ENCODE measurements at regions not wholly inside any gene's neighbourhood (a gene's known extent, or its start where the extent isn't known, plus 50 kb on each side); places are given as distances from the start of the nearest gene placed in this dataset.
A peak's percentile ranks its signal among the peaks of the same experiment; 100 is the strongest.

DNA sequence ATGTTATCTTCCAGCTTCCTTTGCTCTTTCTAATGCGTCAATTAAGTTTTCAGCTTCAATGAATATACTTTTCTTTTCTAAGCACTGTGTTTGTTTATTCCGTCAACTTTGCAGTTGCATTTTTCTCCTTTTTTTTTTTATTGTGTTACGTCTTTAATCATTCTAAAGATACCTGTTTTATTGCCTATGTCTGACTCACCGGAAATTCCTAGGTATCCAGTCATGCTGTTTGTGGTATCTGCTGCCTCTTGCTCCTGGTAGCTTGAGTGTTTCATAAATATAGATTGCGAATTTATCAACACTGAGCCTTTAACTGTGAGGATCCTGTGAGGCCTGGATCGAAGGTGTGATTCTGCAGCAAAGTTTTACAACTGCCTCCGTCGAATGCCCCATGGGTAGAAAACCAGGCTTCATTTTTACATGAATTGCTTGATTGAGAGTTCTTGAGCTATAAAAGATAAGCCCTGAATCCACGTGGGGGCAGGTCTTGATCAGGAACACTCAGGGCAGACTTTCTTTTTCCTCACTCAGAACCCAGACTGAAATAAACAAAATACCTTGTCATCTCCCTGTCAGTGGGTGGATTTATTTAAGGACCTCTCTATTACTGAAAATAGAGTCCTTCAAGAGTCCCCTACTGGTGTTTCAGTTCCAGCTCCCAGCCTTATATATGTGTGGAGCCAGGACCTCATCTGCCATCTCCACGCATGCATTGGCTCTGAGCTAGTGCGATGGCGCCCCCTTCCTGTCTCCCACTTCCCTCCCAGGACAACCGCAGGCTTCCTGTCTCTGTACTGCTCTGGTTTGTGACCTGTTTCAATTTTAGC is 60.1 kb upstream of the LRRC1 start:
- no peak overlapping the region for H3K9ac ChIP-seq (ENCODE audit: low read depth, low read length, poor library complexity)
- H3K36me3 ChIP-seq (replicated peaks in 1 of 2; ENCODE audit: control insufficient read depth in 2 of 2, insufficient read depth in 2 of 2, low read length in 2 of 2): no peaks in the 10 kb centered on the region
- no peak overlapping the region for H2AFZ ChIP-seq (ENCODE audit: low read length)
- H2BK15ac ChIP-seq (ENCODE audit: low read length): no peak overlapping the region
- H4K91ac ChIP-seq (ENCODE audit: low read depth, low read length, poor library complexity): no peak overlapping the region
- H3K4me3 ChIP-seq (ENCODE audit: low read length in 2 of 2): no peak overlapping the region
- no peak overlapping the region for H3K14ac ChIP-seq (ENCODE audit: low read length)
- no peak overlapping the region for H3K4ac ChIP-seq (ENCODE audit: low read length)
- no peak overlapping the region for H3K27ac ChIP-seq (replicated peaks; ENCODE audit: low read length)
- WGBS, 2 donors (ENCODE audit: extremely low coverage in 2 of 2, insufficient read length in 2 of 2, insufficient replicate concordance in 1 of 2): no CpG with 5 or more reads among the region's 13 CpGs
- no peak overlapping the region for H2BK12ac ChIP-seq (ENCODE audit: low read length)
- no peak overlapping the region for H2BK120ac ChIP-seq (ENCODE audit: low read depth, low read length)
- no peak for DNase-seq (ENCODE audit: low spot score)
- H2BK5ac ChIP-seq (ENCODE audit: low read length): no peak overlapping the region
- no peaks in the 10 kb centered on the region for H3K9me3 ChIP-seq (replicated peaks in 1 of 2; ENCODE audit: control insufficient read depth in 2 of 2, insufficient read depth in 1 of 2, low read depth in 1 of 2, low read length in 2 of 2)
- no peak overlapping the region for H3K4me2 ChIP-seq (ENCODE audit: insufficient read depth, low read length, poor library complexity, severe bottlenecking)
- peaks cover 0 to 7% of the 10 kb centered on the region in 2 donors for H3K4me1 ChIP-seq (ENCODE audit: control insufficient read depth in 2 of 2, insufficient read depth in 1 of 2, low read depth in 1 of 2, low read length in 2 of 2)
- H3K18ac ChIP-seq (ENCODE audit: low read length): no peak overlapping the region
- no peaks in the 10 kb centered on the region for H3K27me3 ChIP-seq (ENCODE audit: control insufficient read depth in 3 of 3, insufficient read depth in 3 of 3, low read depth in 1 of 3, low read length in 3 of 3)
- no peaks in the 10 kb centered on the region for H3K79me1 ChIP-seq (ENCODE audit: low read depth, low read length)
- H2AK5ac ChIP-seq (ENCODE audit: low read depth, low read length): no peak overlapping the region
- no peak overlapping the region for H4K8ac ChIP-seq (ENCODE audit: low read depth, low read length)
- no peak overlapping the region for H3K23ac ChIP-seq (ENCODE audit: low read depth, low read length, poor library complexity)

DNA sequence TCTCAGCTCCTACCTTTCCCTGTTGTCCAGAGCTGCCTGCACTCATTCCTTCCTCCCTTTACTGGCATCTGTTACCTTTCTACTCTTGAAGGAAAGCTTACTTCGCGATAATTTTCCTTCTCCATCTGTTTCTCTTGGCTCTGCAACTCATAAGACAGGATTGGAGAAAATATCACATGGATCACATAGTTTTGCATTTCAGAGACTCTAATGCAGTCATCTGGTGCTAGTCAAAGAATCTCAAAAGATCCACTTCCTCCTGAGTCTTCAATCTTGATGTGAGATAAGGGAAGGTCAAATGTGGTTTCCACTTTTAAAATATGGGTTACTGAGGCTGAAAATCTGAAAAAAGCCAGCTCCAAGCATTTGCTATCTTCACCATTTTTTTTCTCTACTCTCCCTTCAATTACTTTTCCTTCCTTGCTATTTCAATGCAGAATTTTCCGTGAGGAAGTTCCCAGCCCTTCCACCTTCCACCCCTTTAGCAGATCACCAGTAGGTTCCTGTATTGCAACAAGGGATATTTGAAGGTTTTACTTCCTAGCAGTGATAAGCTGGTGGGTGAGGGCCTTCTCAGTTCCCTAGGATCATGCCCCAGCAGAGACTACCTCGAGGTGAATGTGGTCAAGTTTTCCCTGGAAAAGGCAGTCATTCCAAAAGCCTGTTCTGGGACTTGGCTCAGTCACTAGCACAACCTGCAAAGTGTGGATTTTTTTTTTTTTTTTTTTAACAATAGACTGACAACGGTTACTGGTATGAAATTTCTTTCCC is 62.8 kb upstream of the LRRC1 start:
- Histone ChIP-seq H4K91ac (ENCODE audit: low read depth, low read length, poor library complexity) (no peak overlapping the region), H3K14ac (ENCODE audit: low read length) (no peak overlapping the region), H2BK15ac (ENCODE audit: low read length) (no peak overlapping the region), H3K4me1 (ENCODE audit: control insufficient read depth in 2 of 2, insufficient read depth in 1 of 2, low read depth in 1 of 2, low read length in 2 of 2) (peaks cover 0 to 7% of the 10 kb centered on the region in 2 donors), H2BK5ac (ENCODE audit: low read length) (no peak overlapping the region), H3K9ac (ENCODE audit: low read depth, low read length, poor library complexity) (no peak overlapping the region), H3K27me3 (ENCODE audit: control insufficient read depth in 3 of 3, insufficient read depth in 3 of 3, low read depth in 1 of 3, low read length in 3 of 3) (no peaks in the 10 kb centered on the region), H3K79me1 (ENCODE audit: low read depth, low read length) (no peaks in the 10 kb centered on the region), H3K23ac (ENCODE audit: low read depth, low read length, poor library complexity) (no peak overlapping the region), H3K18ac (ENCODE audit: low read length) (no peak overlapping the region), H3K36me3 (replicated peaks in 1 of 2; ENCODE audit: control insufficient read depth in 2 of 2, insufficient read depth in 2 of 2, low read length in 2 of 2) (no peaks in the 10 kb centered on the region), H2AFZ (ENCODE audit: low read length) (no peak overlapping the region), H3K9me3 (replicated peaks in 1 of 2; ENCODE audit: control insufficient read depth in 2 of 2, insufficient read depth in 1 of 2, low read depth in 1 of 2, low read length in 2 of 2) (no peaks in the 10 kb centered on the region), H3K4me3 (ENCODE audit: low read length in 2 of 2) (no peak overlapping the region), H2BK120ac (ENCODE audit: low read depth, low read length) (no peak overlapping the region), H3K4ac (ENCODE audit: low read length) (no peak overlapping the region), H3K27ac (replicated peaks; ENCODE audit: low read length) (no peak overlapping the region), H4K8ac (ENCODE audit: low read depth, low read length) (no peak overlapping the region), H3K4me2 (ENCODE audit: insufficient read depth, low read length, poor library complexity, severe bottlenecking) (no peak overlapping the region), H2AK5ac (ENCODE audit: low read depth, low read length) (no peak overlapping the region), H2BK12ac (ENCODE audit: low read length) (no peak overlapping the region)
- DNase-seq (ENCODE audit: low spot score): no peak
- no CpG with 5 or more reads among the region's 5 CpGs for WGBS, 2 donors (ENCODE audit: extremely low coverage in 2 of 2, insufficient read length in 2 of 2, insufficient replicate concordance in 1 of 2)

DNA sequence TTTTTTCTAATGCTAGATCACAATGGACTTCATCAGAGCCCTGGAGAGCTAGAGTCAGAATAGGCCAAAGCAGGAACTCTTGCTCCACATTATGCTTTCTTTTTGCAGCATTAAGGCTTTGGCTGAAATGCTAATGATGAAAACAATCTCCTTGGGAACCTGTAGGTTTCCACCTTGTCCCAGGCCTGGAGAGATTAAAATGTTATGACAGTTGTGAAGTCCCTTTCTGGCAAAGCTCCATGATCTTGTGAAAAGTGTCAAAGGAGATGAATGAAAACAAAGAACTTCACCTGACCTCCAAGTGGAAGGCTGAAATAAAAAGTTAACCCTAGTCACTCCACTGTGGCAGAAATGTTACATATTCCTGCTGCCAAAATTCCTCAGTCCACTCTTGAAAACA is 64.0 kb upstream of the LRRC1 start:
- no peaks in the 10 kb centered on the region for H3K79me1 ChIP-seq (ENCODE audit: low read depth, low read length)
- DNase-seq (ENCODE audit: low spot score): no peak
- H3K23ac ChIP-seq (ENCODE audit: low read depth, low read length, poor library complexity): no peak overlapping the region
- no peak overlapping the region for H2AFZ ChIP-seq (ENCODE audit: low read length)
- H3K4me3 ChIP-seq (ENCODE audit: low read length in 2 of 2): no peak overlapping the region
- no peak overlapping the region for H3K4me2 ChIP-seq (ENCODE audit: insufficient read depth, low read length, poor library complexity, severe bottlenecking)
- no peak overlapping the region for H3K4ac ChIP-seq (ENCODE audit: low read length)
- no peak overlapping the region for H4K91ac ChIP-seq (ENCODE audit: low read depth, low read length, poor library complexity)
- no peaks in the 10 kb centered on the region for H3K36me3 ChIP-seq (replicated peaks in 1 of 2; ENCODE audit: control insufficient read depth in 2 of 2, insufficient read depth in 2 of 2, low read length in 2 of 2)
- H2BK120ac ChIP-seq (ENCODE audit: low read depth, low read length): no peak overlapping the region
- H2BK15ac ChIP-seq (ENCODE audit: low read length): no peak overlapping the region
- H3K27me3 ChIP-seq (ENCODE audit: control insufficient read depth in 3 of 3, insufficient read depth in 3 of 3, low read depth in 1 of 3, low read length in 3 of 3): no peaks in the 10 kb centered on the region
- H3K18ac ChIP-seq (ENCODE audit: low read length): no peak overlapping the region
- H2BK12ac ChIP-seq (ENCODE audit: low read length): no peak overlapping the region
- H2AK5ac ChIP-seq (ENCODE audit: low read depth, low read length): no peak overlapping the region
- no peak overlapping the region for H3K9ac ChIP-seq (ENCODE audit: low read depth, low read length, poor library complexity)
- no peak overlapping the region for H2BK5ac ChIP-seq (ENCODE audit: low read length)
- H3K4me1 ChIP-seq (ENCODE audit: control insufficient read depth in 2 of 2, insufficient read depth in 1 of 2, low read depth in 1 of 2, low read length in 2 of 2): peaks cover 0 to 7% of the 10 kb centered on the region in 2 donors
- H3K9me3 ChIP-seq (replicated peaks in 1 of 2; ENCODE audit: control insufficient read depth in 2 of 2, insufficient read depth in 1 of 2, low read depth in 1 of 2, low read length in 2 of 2): no peaks in the 10 kb centered on the region
- H3K27ac ChIP-seq (replicated peaks; ENCODE audit: low read length): no peak overlapping the region
- H4K8ac ChIP-seq (ENCODE audit: low read depth, low read length): no peak overlapping the region
- no peak overlapping the region for H3K14ac ChIP-seq (ENCODE audit: low read length)

- Histone ChIP-seq H3K14ac (ENCODE audit: low read length) (no peak overlapping the region), H3K9ac (ENCODE audit: low read depth, low read length, poor library complexity) (no peak overlapping the region), H3K18ac (ENCODE audit: low read length) (no peak overlapping the region), H2AK5ac (ENCODE audit: low read depth, low read length) (no peak overlapping the region), H4K8ac (ENCODE audit: low read depth, low read length) (no peak overlapping the region), H2BK12ac (ENCODE audit: low read length) (no peak overlapping the region), H3K27me3 (ENCODE audit: control insufficient read depth in 3 of 3, insufficient read depth in 3 of 3, low read depth in 1 of 3, low read length in 3 of 3) (no peaks in the 10 kb centered on the region), H2AFZ (ENCODE audit: low read length) (peak overlapping the region; percentile 18), H2BK120ac (ENCODE audit: low read depth, low read length) (no peak overlapping the region), H3K9me3 (replicated peaks in 1 of 2; ENCODE audit: control insufficient read depth in 2 of 2, insufficient read depth in 1 of 2, low read depth in 1 of 2, low read length in 2 of 2) (no peaks in the 10 kb centered on the region), H3K4me1 (ENCODE audit: control insufficient read depth in 2 of 2, insufficient read depth in 1 of 2, low read depth in 1 of 2, low read length in 2 of 2) (peaks cover 3 to 7% of the 10 kb centered on the region in 2 donors), H3K4me3 (ENCODE audit: low read length in 2 of 2) (no peak overlapping the region), H3K36me3 (replicated peaks in 1 of 2; ENCODE audit: control insufficient read depth in 2 of 2, insufficient read depth in 2 of 2, low read length in 2 of 2) (no peaks in the 10 kb centered on the region), H2BK5ac (ENCODE audit: low read length) (no peak overlapping the region), H3K4ac (ENCODE audit: low read length) (no peak overlapping the region), H3K23ac (ENCODE audit: low read depth, low read length, poor library complexity) (no peak overlapping the region), H3K27ac (replicated peaks; ENCODE audit: low read length) (no peak overlapping the region), H2BK15ac (ENCODE audit: low read length) (no peak overlapping the region), H4K91ac (ENCODE audit: low read depth, low read length, poor library complexity) (no peak overlapping the region), H3K4me2 (ENCODE audit: insufficient read depth, low read length, poor library complexity, severe bottlenecking) (no peak overlapping the region), H3K79me1 (ENCODE audit: low read depth, low read length) (no peaks in the 10 kb centered on the region)
- peak; percentile 31 for DNase-seq (ENCODE audit: low spot score)
- WGBS, 2 donors (ENCODE audit: extremely low coverage in 2 of 2, insufficient read length in 2 of 2, insufficient replicate concordance in 1 of 2): no CpG with 5 or more reads among the region's 9 CpGs
Observed at GRCh38 chr6:53728570-53729194, 63.1 kb upstream of the KLHL31 start.
